NCI-H1092 (cell line): ENCODE measurements at regions not wholly inside any gene's neighbourhood (a gene's known extent, or its start where the extent isn't known, plus 50 kb on each side); places are given as distances from the start of the nearest gene placed in this dataset.
A peak's percentile ranks its signal among the peaks of the same experiment; 100 is the strongest.

ENCODE experiments used
- DNase-seq: peaks from one replicate; lab custom pipeline; 2025; lab: John Stamatoyannopoulos, UW

- no peak for DNase-seq
These were observed 51.1 kb upstream of the NCOA1 start for GRCh38 chr2:24439971-24440340.

GRCh38 chr2:24439280-24439970 lies 51.6 kb upstream of the NCOA1 start:
- no peak for DNase-seq

- no peak for DNase-seq
These were observed 52.9 kb upstream of the NCOA1 start for GRCh38 chr2:24438106-24438505.

- peak; percentile 7 for DNase-seq
These were observed 55.4 kb upstream of the NCOA1 start for GRCh38 chr2:24435391-24436316.

- DNase-seq = no peak
These were observed 56.5 kb upstream of the NCOA1 start for GRCh38 chr2:24434541-24434940.

- no peak for DNase-seq
These were observed 58.3 kb upstream of the NCOA1 start for GRCh38 chr2:24432735-24433134.

- DNase-seq = no peak
These were observed 58.9 kb upstream of the NCOA1 start for GRCh38 chr2:24432121-24432520.

- DNase-seq = no peak
These were observed 61.6 kb upstream of the NCOA1 start for GRCh38 chr2:24429197-24430074.

- DNase-seq = no peak
These were observed 64.1 kb upstream of the ITSN2 start for GRCh38 chr2:24424387-24424786.

- DNase-seq = no peak
These were observed 62.8 kb upstream of the ITSN2 start for GRCh38 chr2:24423095-24423494.

- peak; percentile 27 for DNase-seq
These were observed 61.3 kb upstream of the ITSN2 start for GRCh38 chr2:24421668-24422067.

- no peak for DNase-seq
These were observed 60.0 kb upstream of the ITSN2 start for GRCh38 chr2:24420373-24420772.

- no peak for DNase-seq
These were observed 58.0 kb upstream of the ITSN2 start for GRCh38 chr2:24418166-24418841.

- DNase-seq = no peak
These were observed 52.5 kb upstream of the ITSN2 start for GRCh38 chr2:24412812-24413211.

- DNase-seq = no peak
These were observed 51.3 kb upstream of the ITSN2 start for GRCh38 chr2:24411488-24412151.

- no peak for DNase-seq
These were observed 50.6 kb upstream of the ITSN2 start for GRCh38 chr2:24410976-24411375.

GRCh38 chr2:24409700-24410556 lies 49.6 kb upstream of the ITSN2 start:
- DNase-seq = peak; percentile 42
